ENCODE measurements at regions not wholly inside any gene's neighbourhood (a gene's known extent, or its start where the extent isn't known, plus 50 kb on each side); places are given as distances from the start of the nearest gene placed in this dataset.

GRCh38 chrX:4710618-4711433 lies 997.4 kb upstream of the PRKX start:
- DNase-seq (ENCODE audit: low read depth) = no peak
- no peak overlapping the region for H3K4me3 ChIP-seq (ENCODE audit: low read depth, low read length)
- no peak for TF ChIP-seq CTCF (IDR thresholded peaks at IDR 0.05; ENCODE audit: low read depth, low read length, missing control alignments)

- TF ChIP-seq CTCF (IDR thresholded peaks at IDR 0.05; ENCODE audit: low read depth, low read length, missing control alignments) = no peak
- no peak overlapping the region for H3K4me3 ChIP-seq (ENCODE audit: low read depth, low read length)
- DNase-seq (ENCODE audit: low read depth) = no peak
Measured at GRCh38 chrX:4708970-4709760, 995.7 kb upstream of the PRKX start.

GRCh38 chrX:4706961-4707360 lies 993.5 kb upstream of the PRKX start:
- DNase-seq (ENCODE audit: low read depth) = no peak
- no peak for TF ChIP-seq CTCF (IDR thresholded peaks at IDR 0.05; ENCODE audit: low read depth, low read length, missing control alignments)
- no peak overlapping the region for H3K4me3 ChIP-seq (ENCODE audit: low read depth, low read length)

GRCh38 chrX:4690521-4690920 lies 977.1 kb upstream of the PRKX start:
- DNase-seq (ENCODE audit: low read depth) = no peak
- no peak overlapping the region for H3K4me3 ChIP-seq (ENCODE audit: low read depth, low read length)
- no peak for TF ChIP-seq CTCF (IDR thresholded peaks at IDR 0.05; ENCODE audit: low read depth, low read length, missing control alignments)

DNA sequence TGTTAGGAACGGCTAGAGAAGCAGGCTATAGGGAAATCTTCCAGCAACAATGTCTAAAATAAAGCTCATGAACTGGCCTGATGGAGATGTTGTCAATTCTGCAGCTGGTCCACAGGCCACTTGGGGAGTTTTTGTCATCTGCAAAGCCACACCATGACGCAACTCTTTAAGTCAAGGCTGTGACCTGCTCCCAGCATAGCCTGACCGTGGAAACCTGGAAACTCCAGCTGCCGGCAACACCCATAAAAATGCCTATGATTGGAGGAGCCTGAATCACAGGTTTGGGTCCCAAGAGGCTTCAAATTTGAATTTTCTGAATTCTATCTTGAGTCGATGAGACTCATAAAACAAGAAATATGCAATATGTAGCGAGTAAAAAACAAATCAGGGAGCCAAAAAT lies 969.2 kb upstream of the PRKX start:
- no peak for DNase-seq (ENCODE audit: low read depth)
- TF ChIP-seq CTCF (IDR thresholded peaks at IDR 0.05; ENCODE audit: low read depth, low read length, missing control alignments) = no peak

DNA sequence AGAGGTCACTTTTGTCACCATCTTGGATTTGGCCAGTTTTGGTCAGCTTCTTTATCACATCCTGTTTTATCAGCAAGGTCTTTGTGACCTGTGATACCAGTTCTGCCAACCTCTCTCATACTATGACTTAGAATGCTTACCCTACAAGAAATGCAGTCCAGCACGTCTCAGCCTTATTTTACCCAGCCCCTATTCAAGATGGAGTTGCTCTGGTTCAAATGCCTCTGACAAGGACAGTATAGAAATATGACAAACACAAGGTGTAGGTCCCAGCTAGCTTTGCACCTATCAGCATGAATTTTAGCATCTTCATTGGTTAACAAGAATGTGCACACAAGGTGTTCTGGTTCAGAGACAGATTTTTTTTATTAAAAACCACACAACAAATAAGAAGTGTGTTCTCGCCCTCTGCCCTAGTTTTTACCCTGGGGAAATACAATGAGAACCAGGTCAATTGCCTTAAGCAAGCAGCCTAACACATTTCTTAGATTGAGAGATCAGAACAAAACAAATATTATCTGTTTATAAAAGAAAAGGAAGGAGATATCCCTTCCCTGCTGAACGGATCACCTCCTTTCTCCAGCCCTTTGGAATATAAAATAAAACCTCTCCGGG lies 962.3 kb upstream of the PRKX start:
- no peak overlapping the region for H3K4me3 ChIP-seq (ENCODE audit: low read depth, low read length)
- no peak for DNase-seq (ENCODE audit: low read depth)
- no peak for TF ChIP-seq CTCF (IDR thresholded peaks at IDR 0.05; ENCODE audit: low read depth, low read length, missing control alignments)

More for the DNA sequence above, 969.2 kb upstream of the PRKX start:
- no peak overlapping the region for H3K4me3 ChIP-seq (ENCODE audit: low read depth, low read length)

Measured in GM12864 (cell line).